ENCODE measurements at regions not wholly inside any gene's neighbourhood (a gene's known extent, or its start where the extent isn't known, plus 50 kb on each side); places are given as distances from the start of the nearest gene placed in this dataset.

DNA sequence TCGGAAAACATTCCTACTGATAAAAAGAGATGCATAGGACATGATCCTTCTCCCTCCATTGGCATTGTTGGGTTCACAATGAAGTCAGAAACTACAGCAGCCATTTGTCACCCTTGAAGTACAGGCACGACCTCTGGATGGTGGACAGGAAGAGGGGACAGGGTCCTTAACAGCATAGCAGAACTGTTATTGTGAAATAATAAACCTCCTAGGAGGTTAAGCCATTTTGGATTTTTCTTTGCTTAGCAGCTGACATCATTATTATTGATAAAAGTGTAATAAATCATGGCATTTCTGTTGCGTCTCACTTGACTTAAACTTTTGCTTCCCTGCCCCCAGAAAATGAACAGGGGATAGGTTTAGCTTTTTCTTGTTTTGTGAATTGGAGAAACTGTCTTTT is 134.3 kb upstream of the SASH1 start:
- no peak overlapping the region for H3K27ac ChIP-seq (replicated peaks)
- H3K27me3 ChIP-seq (ENCODE audit: insufficient read depth, poor library complexity, severe bottlenecking), result peaks cover 20% of the 10 kb centered on the region
- DNase-seq (ENCODE audit: low read depth in 1 of 2, low spot score in 1 of 2), result no peak
- no peak overlapping the region for H3K4me3 ChIP-seq (replicated peaks; ENCODE audit: insufficient read depth, low read length)
- TF ChIP-seq POLR2AphosphoS5 (IDR thresholded peaks at IDR 0.05; ENCODE audit: low read depth) (no peak), SPI1 (IDR thresholded peaks at IDR 0.05; ENCODE audit: borderline replicate concordance, low read depth) (no peak), GABPA (IDR thresholded peaks at IDR 0.05; ENCODE audit: low read depth) (no peak)
- TF ChIP-seq, protein P1, sequence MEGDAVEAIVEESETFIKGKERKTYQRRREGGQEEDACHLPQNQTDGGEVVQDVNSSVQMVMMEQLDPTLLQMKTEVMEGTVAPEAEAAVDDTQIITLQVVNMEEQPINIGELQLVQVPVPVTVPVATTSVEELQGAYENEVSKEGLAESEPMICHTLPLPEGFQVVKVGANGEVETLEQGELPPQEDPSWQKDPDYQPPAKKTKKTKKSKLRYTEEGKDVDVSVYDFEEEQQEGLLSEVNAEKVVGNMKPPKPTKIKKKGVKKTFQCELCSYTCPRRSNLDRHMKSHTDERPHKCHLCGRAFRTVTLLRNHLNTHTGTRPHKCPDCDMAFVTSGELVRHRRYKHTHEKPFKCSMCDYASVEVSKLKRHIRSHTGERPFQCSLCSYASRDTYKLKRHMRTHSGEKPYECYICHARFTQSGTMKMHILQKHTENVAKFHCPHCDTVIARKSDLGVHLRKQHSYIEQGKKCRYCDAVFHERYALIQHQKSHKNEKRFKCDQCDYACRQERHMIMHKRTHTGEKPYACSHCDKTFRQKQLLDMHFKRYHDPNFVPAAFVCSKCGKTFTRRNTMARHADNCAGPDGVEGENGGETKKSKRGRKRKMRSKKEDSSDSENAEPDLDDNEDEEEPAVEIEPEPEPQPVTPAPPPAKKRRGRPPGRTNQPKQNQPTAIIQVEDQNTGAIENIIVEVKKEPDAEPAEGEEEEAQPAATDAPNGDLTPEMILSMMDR (IDR thresholded peaks at IDR 0.05; ENCODE audit: insufficient read depth, low read length), result no peak
- TF ChIP-seq, protein P2, sequence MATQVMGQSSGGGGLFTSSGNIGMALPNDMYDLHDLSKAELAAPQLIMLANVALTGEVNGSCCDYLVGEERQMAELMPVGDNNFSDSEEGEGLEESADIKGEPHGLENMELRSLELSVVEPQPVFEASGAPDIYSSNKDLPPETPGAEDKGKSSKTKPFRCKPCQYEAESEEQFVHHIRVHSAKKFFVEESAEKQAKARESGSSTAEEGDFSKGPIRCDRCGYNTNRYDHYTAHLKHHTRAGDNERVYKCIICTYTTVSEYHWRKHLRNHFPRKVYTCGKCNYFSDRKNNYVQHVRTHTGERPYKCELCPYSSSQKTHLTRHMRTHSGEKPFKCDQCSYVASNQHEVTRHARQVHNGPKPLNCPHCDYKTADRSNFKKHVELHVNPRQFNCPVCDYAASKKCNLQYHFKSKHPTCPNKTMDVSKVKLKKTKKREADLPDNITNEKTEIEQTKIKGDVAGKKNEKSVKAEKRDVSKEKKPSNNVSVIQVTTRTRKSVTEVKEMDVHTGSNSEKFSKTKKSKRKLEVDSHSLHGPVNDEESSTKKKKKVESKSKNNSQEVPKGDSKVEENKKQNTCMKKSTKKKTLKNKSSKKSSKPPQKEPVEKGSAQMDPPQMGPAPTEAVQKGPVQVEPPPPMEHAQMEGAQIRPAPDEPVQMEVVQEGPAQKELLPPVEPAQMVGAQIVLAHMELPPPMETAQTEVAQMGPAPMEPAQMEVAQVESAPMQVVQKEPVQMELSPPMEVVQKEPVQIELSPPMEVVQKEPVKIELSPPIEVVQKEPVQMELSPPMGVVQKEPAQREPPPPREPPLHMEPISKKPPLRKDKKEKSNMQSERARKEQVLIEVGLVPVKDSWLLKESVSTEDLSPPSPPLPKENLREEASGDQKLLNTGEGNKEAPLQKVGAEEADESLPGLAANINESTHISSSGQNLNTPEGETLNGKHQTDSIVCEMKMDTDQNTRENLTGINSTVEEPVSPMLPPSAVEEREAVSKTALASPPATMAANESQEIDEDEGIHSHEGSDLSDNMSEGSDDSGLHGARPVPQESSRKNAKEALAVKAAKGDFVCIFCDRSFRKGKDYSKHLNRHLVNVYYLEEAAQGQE (IDR thresholded peaks at IDR 0.05; ENCODE audit: insufficient replicate concordance, low read depth), result no peak

DNA sequence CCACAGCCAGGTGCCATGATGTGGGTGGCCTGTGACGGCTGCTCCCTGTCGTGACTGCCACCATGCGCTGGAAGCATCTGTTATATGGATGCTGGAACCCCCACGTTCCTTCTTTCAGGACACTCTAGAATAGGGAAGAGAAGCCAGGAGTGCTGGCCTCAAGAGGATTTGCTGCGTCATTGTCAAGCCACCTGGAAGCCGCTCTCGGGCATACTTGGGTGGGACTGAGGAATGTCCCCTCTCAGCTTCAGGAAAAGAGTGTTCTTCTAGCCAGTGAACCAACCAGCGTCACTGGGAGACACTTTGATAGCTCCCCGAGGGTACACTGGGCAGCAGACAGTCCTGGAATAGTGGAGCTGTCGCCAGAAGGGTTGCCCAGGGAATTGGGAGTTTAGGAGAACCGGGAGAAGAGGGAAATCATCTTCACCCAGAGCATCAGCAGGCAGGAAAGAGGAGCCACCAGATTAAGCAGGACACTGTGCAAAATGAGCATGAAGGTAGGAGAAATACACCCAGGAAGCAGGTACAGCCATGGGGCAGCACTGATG is 130.8 kb upstream of the SASH1 start:
- no peak for TF ChIP-seq POLR2AphosphoS5 (IDR thresholded peaks at IDR 0.05; ENCODE audit: low read depth)
- TF ChIP-seq, protein P2 (IDR thresholded peaks at IDR 0.05; ENCODE audit: insufficient replicate concordance, low read depth), result no peak
- TF ChIP-seq GABPA (IDR thresholded peaks at IDR 0.05; ENCODE audit: low read depth), result no peak
- TF ChIP-seq, protein P1 (IDR thresholded peaks at IDR 0.05; ENCODE audit: insufficient read depth, low read length), result no peak
- TF ChIP-seq SPI1 (IDR thresholded peaks at IDR 0.05; ENCODE audit: borderline replicate concordance, low read depth), result no peak
- Histone ChIP-seq H3K27ac (replicated peaks) (no peak overlapping the region), H3K27me3 (ENCODE audit: insufficient read depth, poor library complexity, severe bottlenecking) (peaks cover 12% of the 10 kb centered on the region), H3K4me3 (replicated peaks; ENCODE audit: insufficient read depth, low read length) (no peak overlapping the region)
- DNase-seq (ENCODE audit: low read depth in 1 of 2, low spot score in 1 of 2), result no peak

DNA sequence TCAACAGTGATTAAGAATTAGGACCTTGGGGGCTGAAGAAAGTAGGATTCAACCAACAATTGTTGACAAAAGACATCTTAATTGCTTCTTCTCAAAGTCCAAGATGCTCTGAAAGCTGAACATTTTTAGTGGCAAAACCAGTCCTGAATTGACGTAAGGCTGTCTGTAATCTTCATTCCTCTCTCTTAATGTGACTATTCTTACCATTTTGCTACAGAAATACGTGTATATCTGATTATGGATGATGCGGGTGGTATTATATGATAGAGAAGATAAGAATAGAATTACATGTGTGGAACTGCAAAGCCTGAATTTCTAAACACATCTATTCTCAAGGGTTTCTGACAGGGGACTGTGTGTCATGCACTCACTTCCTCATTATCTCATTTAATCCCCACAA is 130.3 kb upstream of the SASH1 start:
- Histone ChIP-seq H3K27me3 (ENCODE audit: insufficient read depth, poor library complexity, severe bottlenecking) (peaks cover 8% of the 10 kb centered on the region), H3K27ac (replicated peaks) (no peak overlapping the region), H3K4me3 (replicated peaks; ENCODE audit: insufficient read depth, low read length) (no peak overlapping the region)
- no peak for DNase-seq (ENCODE audit: low read depth in 1 of 2, low spot score in 1 of 2)
- TF ChIP-seq, protein P2 (IDR thresholded peaks at IDR 0.05; ENCODE audit: insufficient replicate concordance, low read depth), result no peak
- no peak for TF ChIP-seq POLR2AphosphoS5 (IDR thresholded peaks at IDR 0.05; ENCODE audit: low read depth)
- TF ChIP-seq, protein P1 (IDR thresholded peaks at IDR 0.05; ENCODE audit: insufficient read depth, low read length), result no peak
- no peak for TF ChIP-seq GABPA (IDR thresholded peaks at IDR 0.05; ENCODE audit: low read depth)
- TF ChIP-seq SPI1 (IDR thresholded peaks at IDR 0.05; ENCODE audit: borderline replicate concordance, low read depth), result peak; percentile 45; the same call in 1 of the 2 replicates

All from HL-60 (cell line).